ENCODE measurements at regions not wholly inside any gene's neighbourhood (a gene's known extent, or its start where the extent isn't known, plus 50 kb on each side); places are given as distances from the start of the nearest gene placed in this dataset.

GRCh38 chr11:70606248-70606950 lies 208.1 kb downstream of the CTTN start:
- H3K4me3 ChIP-seq, result no peak overlapping the region
- no peak for DNase-seq (ENCODE audit: low spot score)
- no peak overlapping the region for H3K4me2 ChIP-seq
- H3K27ac ChIP-seq, result no peak overlapping the region
- no peak for TF ChIP-seq EZH2phosphoT487 (IDR thresholded peaks at IDR 0.05; ENCODE audit: low read depth, severe bottlenecking, unreplicated experiment)
- no peak for TF ChIP-seq EZH2 (IDR thresholded peaks at IDR 0.05; ENCODE audit: borderline replicate concordance)
- TF ChIP-seq CTCF (IDR thresholded peaks at IDR 0.05; ENCODE audit: poor library complexity), result no peak
- no peaks in the 10 kb centered on the region for H3K4me1 ChIP-seq (ENCODE audit: insufficient read depth)
- no peak overlapping the region for H2AFZ ChIP-seq
- H3K27me3 ChIP-seq, result no peaks in the 10 kb centered on the region
- no peaks in the 10 kb centered on the region for H3K36me3 ChIP-seq (replicated peaks; ENCODE audit: insufficient read depth, low read depth)
- H4K20me1 ChIP-seq (ENCODE audit: insufficient read depth, poor library complexity, severe bottlenecking), result no peaks in the 10 kb centered on the region
- H3K9me2 ChIP-seq (replicated peaks; ENCODE audit: insufficient read depth), result no peaks in the 10 kb centered on the region
- no peaks in the 10 kb centered on the region for H3K79me2 ChIP-seq
- 96% methylated on average over 12 of the region's 12 CpGs for WGBS (ENCODE audit: low lambda C conversion rate, missing lambda C conversion rate)
- H3K9me3 ChIP-seq (ENCODE audit: low read depth), result no peaks in the 10 kb centered on the region

GRCh38 chr11:70606951-70607330 lies 208.6 kb downstream of the CTTN start:
- TF ChIP-seq EZH2phosphoT487 (IDR thresholded peaks at IDR 0.05; ENCODE audit: low read depth, severe bottlenecking, unreplicated experiment), result no peak
- TF ChIP-seq EZH2 (IDR thresholded peaks at IDR 0.05; ENCODE audit: borderline replicate concordance), result no peak
- no peak for TF ChIP-seq CTCF (IDR thresholded peaks at IDR 0.05; ENCODE audit: poor library complexity)
- Histone ChIP-seq H3K9me3 (ENCODE audit: low read depth) (no peaks in the 10 kb centered on the region), H2AFZ (no peak overlapping the region), H3K4me2 (no peak overlapping the region), H3K79me2 (no peaks in the 10 kb centered on the region), H3K27ac (no peak overlapping the region), H3K27me3 (no peaks in the 10 kb centered on the region), H3K4me3 (no peak overlapping the region), H3K9me2 (replicated peaks; ENCODE audit: insufficient read depth) (no peaks in the 10 kb centered on the region), H3K4me1 (ENCODE audit: insufficient read depth) (no peaks in the 10 kb centered on the region), H3K36me3 (replicated peaks; ENCODE audit: insufficient read depth, low read depth) (no peaks in the 10 kb centered on the region), H4K20me1 (ENCODE audit: insufficient read depth, poor library complexity, severe bottlenecking) (no peaks in the 10 kb centered on the region)
- 83% methylated on average over 10 of the region's 10 CpGs for WGBS (ENCODE audit: low lambda C conversion rate, missing lambda C conversion rate)
- no peak for DNase-seq (ENCODE audit: low spot score)

GRCh38 chr11:70607561-70607960 lies 209.2 kb downstream of the CTTN start:
- Histone ChIP-seq H3K9me2 (replicated peaks; ENCODE audit: insufficient read depth) (no peaks in the 10 kb centered on the region), H3K4me1 (ENCODE audit: insufficient read depth) (no peaks in the 10 kb centered on the region), H3K36me3 (replicated peaks; ENCODE audit: insufficient read depth, low read depth) (no peaks in the 10 kb centered on the region), H3K79me2 (no peaks in the 10 kb centered on the region), H3K9me3 (ENCODE audit: low read depth) (no peaks in the 10 kb centered on the region), H3K4me2 (no peak overlapping the region), H2AFZ (no peak overlapping the region), H3K4me3 (no peak overlapping the region), H3K27ac (no peak overlapping the region), H3K27me3 (no peaks in the 10 kb centered on the region), H4K20me1 (ENCODE audit: insufficient read depth, poor library complexity, severe bottlenecking) (no peaks in the 10 kb centered on the region)
- 80% methylated on average over 6 of the region's 6 CpGs for WGBS (ENCODE audit: low lambda C conversion rate, missing lambda C conversion rate)
- no peak for DNase-seq (ENCODE audit: low spot score)
- TF ChIP-seq EZH2 (IDR thresholded peaks at IDR 0.05; ENCODE audit: borderline replicate concordance), result no peak
- TF ChIP-seq CTCF (IDR thresholded peaks at IDR 0.05; ENCODE audit: poor library complexity), result no peak
- TF ChIP-seq EZH2phosphoT487 (IDR thresholded peaks at IDR 0.05; ENCODE audit: low read depth, severe bottlenecking, unreplicated experiment), result no peak
